GM21390 (cell line): ENCODE measurements at regions not wholly inside any gene's neighbourhood (a gene's known extent, or its start where the extent isn't known, plus 50 kb on each side); places are given as distances from the start of the nearest gene placed in this dataset.

Experiments used
- ATAC-seq: cut with Tn5 transposase; IDR thresholded peaks from one replicate; pipeline ENCODE4 v1.9.1; 2021; ENCODE audit not compliant: unreplicated experiment

- no peak for ATAC-seq
These were observed 100.9 kb downstream of the SAMD9 start for GRCh38 chr7:93016681-93017381.

- no peak for ATAC-seq
These were observed 101.8 kb downstream of the SAMD9 start for GRCh38 chr7:93015779-93016481.

DNA sequence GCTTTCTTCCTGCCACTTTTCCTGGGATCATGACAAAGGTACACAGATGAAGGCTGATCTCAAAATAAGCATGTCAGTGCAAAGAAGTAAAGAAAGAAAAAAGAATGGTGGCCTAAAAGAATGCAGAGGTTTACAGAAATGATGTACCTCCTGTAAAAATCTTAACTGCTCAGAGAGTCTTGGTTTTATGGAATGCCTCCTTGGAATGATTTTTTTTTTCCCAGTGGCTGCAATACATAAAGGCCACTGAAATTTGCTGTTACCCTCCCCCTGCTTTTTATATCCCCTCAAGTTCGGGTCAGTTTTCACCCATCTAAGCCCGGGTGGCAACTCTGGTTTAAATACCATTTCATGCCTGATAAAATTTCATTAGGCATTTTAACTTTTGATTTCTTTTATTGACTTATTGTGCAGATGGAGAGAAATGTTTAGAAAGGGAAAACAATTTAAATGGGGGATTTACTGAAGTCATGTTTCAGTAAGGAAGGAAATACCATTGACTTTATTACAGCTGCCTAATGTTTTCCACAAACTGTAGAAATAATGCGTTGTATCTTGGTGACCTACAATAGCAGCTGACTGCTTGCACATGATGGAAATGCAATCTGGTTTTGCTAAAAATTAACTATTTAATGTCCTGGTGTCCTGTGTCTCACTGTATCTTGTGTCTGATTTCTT, 102.5 kb downstream of the SAMD9 start:
- ATAC-seq: no peak

GRCh38 chr7:93014410-93014809, 103.4 kb downstream of the SAMD9 start:
- ATAC-seq: no peak

DNA sequence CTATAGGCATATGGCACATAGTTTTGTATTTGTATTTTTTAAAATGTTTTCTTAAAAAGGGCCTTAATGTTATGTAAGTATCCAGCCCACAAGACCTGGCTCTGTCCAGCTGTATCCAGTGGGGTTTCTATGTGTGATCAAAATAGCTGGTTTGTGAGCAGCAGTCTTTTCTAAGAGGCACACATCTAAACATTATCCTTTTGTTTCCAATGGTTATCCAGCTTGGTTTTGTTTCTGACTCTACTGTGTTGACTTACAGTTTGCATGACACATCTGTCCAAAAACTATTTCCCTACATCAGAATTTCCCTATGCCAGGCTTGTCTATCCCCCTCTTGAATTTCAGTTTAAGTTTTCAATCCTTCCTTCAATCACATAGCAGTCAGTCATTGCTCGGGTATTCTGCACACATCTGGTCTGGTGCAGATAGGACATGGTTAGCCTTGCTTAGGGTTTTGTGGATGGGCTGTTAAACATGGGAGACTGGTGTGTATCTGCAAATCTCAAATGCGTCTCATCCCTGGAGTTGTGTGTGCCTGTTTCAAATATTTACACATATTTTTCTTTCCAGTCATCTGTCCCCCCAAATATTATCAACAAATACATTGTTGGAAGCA, 104.2 kb downstream of the SAMD9 start:
- no peak for ATAC-seq

- ATAC-seq: no peak
These were observed 106.2 kb downstream of the SAMD9 start for GRCh38 chr7:93011351-93012294.

DNA sequence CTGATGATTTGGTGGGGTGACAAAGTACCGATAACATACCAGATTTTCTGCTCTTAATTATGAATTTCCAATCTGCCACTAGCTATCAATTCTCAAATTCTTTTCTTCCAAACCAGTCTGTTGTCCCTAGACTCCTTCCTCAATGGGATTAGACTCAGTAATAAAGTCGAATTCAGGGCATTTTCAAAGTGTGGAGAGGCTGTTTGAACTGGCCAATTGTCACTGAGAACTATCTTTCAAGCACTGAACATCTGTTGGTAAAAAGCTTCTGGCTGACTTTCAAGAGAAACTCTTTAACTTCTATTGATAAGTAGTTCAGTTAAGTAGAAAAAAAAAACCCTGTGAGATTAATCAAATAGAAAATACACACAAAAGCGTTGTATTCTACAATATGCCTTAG, 108.9 kb downstream of the SAMD9 start:
- ATAC-seq: no peak

- no peak for ATAC-seq
These were observed 111.2 kb downstream of the SAMD9 start for GRCh38 chr7:93006480-93007095.

DNA sequence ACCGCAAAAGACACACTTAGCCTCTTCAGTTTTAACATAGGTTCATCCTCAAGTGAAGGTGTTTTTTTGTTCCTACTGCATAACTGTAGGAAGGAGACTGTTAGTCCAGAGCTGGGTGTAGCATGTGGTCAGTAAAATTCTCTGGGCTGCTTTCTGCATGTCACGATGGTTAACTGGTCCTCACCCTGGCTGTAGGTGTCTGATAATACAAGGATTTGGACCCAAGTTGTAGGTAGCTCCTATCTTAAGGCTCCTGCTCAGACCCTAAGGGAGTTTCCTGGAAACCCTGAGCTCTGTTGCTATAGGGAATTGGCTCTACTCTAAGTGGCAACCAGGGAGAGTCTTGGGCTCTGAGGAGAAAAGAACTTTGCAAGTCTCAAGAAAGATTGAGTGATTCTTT, 112.9 kb downstream of the SAMD9 start:
- ATAC-seq: no peak

DNA sequence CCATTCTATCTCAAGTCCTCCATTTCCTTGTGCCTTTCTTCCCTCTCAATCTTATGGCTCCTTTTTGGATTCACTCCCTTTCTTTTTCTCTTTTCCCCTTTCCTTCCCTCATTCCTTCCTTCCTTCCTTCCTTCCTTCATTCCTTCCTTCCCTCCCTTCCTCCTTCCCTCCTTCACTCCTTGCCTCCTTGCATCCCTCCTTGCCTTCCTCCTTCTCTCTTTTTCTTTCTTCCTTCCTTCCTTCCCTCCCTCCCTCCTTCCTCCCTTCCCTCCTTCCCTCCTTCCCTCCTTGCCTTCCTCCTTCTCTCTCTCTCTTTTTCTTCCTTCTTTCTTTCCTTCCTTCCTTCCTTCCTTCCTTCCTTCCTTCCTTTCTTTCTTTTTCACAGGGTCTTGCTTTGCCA, 120.1 kb downstream of the SAMD9 start:
- ATAC-seq: no peak

DNA sequence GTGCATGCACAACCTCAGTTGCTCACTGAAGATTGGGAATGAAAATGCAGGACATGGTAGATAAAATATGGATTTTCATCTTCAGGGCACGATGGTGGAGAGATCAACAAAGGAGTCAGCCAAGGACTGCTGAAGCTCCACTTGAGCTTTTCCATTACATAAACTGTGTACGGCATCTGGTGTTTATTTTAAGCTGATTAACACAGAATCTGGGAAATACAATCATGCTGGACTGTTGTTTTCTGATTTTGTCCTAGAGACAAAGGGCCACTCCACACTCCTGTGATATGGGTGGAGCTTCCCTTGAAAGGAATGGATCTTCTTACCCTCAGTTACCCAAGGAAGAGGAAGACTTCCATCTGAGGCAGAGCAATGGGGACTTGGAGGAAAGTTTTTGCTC, 120.6 kb downstream of the SAMD9 start:
- ATAC-seq: no peak

- ATAC-seq: no peak
These were observed 122.9 kb downstream of the SAMD9 start for GRCh38 chr7:92994901-92995300.

GRCh38 chr7:92992932-92993331, 124.8 kb downstream of the SAMD9 start:
- ATAC-seq: no peak

- no peak for ATAC-seq
These were observed 125.3 kb downstream of the SAMD9 start for GRCh38 chr7:92992483-92992882.

- no peak for ATAC-seq
These were observed 126.6 kb downstream of the SAMD9 start for GRCh38 chr7:92991190-92991589.

DNA sequence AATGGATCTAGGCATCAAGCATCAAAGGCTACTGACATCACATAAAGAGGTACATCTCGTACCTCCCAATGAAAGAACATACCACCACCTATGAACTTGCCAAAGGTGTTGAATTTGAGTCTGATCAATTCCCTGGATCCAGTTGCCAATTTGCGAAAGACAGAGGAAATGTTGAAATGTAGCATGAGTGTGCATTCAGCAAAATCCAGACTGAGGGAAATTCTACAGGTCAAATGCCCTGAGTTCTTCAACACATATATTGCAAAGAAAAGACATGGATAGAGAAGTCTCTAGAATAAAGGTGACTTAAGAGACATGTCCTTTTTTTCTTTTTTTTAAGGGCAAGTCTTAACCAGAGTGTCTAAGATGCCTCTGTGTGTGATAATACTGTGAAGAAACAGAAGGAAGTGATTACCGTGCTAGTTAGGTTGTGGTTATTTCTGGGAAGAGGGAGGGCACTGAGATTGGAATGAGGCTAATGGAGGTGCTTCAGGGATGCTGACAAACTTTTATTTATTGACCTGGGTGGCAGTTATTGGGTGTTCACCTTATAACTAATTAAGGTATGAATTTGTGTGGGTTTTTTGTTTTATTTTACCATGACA, 128.7 kb downstream of the SAMD9 start:
- ATAC-seq: no peak

GRCh38 chr7:92988051-92988450, 129.7 kb downstream of the SAMD9 start:
- ATAC-seq: no peak

DNA sequence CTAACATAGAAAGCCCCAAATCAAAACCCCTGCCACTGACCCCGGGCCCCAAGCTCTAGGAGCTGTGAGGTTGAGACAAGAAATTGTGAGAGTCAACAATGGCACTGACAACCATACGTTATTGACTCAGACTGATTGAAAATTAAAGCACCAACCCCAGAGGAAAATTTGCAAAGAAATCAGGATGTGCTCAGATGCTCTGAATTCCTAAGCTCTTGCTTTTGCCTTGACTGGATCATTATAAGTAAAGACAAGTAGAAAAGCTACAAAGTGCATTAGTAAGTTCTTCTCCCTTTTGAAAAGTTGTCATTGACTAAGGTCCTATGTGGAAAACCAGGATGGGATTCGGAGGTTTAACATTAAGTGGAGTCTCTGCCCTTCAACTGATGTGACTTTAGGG, 130.2 kb downstream of the SAMD9 start:
- ATAC-seq: no peak

- no peak for ATAC-seq
These were observed 130.7 kb downstream of the SAMD9 start for GRCh38 chr7:92987095-92987494.

- ATAC-seq: no peak
These were observed 134.9 kb downstream of the SAMD9 start for GRCh38 chr7:92982928-92983327.
